ENCODE measurements at regions not wholly inside any gene's neighbourhood (a gene's known extent, or its start where the extent isn't known, plus 50 kb on each side); places are given as distances from the start of the nearest gene placed in this dataset.

DNA sequence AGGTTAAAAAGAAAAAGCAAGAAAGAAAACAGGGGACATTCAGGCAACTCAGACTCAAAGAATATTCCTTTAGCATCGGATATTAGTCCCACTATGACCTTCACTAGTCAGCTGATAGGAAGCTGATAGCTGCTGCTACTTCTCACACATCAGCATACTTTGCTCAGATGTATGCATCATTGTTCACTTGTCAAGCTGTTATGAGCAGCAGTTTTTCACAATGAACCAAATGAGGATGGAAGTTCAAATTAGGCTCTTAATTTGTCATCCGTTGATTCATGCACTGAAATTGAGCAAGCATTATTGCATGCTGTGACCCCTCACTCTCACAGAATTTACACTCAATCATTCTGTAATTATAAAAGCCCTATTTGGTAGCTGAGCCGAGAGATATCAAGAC, 257.7 kb downstream of the SNX13 start:
- H3K4me3 ChIP-seq (ENCODE audit: low read depth in 1 of 2, low read length in 1 of 2): no peak overlapping the region
- no peaks in the 10 kb centered on the region for H3K4me1 ChIP-seq (ENCODE audit: control insufficient read depth in 1 of 2, insufficient read depth in 1 of 2, low read depth in 1 of 2, low read length in 1 of 2)
- H3K9me3 ChIP-seq: no peaks in the 10 kb centered on the region
- H3K27ac ChIP-seq: no peak overlapping the region
- TF ChIP-seq CTCF (IDR thresholded peaks at IDR 0.05): no peak
- H3K27me3 ChIP-seq: no peaks in the 10 kb centered on the region
- H3K36me3 ChIP-seq: no peaks in the 10 kb centered on the region

DNA sequence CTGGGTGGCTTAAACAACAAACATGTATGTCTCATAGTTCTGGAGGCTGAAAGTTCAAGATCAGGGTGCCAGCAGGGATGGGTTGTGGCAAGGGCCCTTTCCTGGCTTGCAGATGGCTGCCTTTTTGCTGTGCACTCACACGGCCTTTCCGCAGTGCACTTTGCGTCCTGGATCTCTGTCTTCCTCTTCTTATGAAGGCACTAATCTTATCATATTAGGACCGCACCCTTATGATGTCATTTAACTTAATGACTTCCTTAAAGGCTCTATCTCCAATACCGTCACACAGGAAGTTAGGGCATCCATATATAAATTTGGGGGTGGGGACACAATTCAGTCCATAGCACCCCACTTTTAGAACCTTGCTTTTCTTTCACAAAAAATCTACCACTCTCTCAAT, 255.2 kb downstream of the SNX13 start:
- Histone ChIP-seq H3K36me3 (no peaks in the 10 kb centered on the region), H3K27ac (no peak overlapping the region)

GRCh38 chr7:17687361-17687760, 252.9 kb downstream of the SNX13 start:
- no peaks in the 10 kb centered on the region for H3K9me3 ChIP-seq
- no peaks in the 10 kb centered on the region for H3K27me3 ChIP-seq
- no peak for TF ChIP-seq CTCF (IDR thresholded peaks at IDR 0.05)
- no peak overlapping the region for H3K27ac ChIP-seq
- no peak overlapping the region for H3K4me3 ChIP-seq (ENCODE audit: low read depth in 1 of 2, low read length in 1 of 2)
- H3K4me1 ChIP-seq (ENCODE audit: control insufficient read depth in 1 of 2, insufficient read depth in 1 of 2, low read depth in 1 of 2, low read length in 1 of 2): no peaks in the 10 kb centered on the region
- no peaks in the 10 kb centered on the region for H3K36me3 ChIP-seq

More for the DNA sequence above, 255.2 kb downstream of the SNX13 start:
- Histone ChIP-seq H3K4me1 (ENCODE audit: control insufficient read depth in 1 of 2, insufficient read depth in 1 of 2, low read depth in 1 of 2, low read length in 1 of 2) (no peaks in the 10 kb centered on the region), H3K4me3 (ENCODE audit: low read depth in 1 of 2, low read length in 1 of 2) (no peak overlapping the region), H3K9me3 (no peaks in the 10 kb centered on the region), H3K27me3 (no peaks in the 10 kb centered on the region)
- TF ChIP-seq CTCF (IDR thresholded peaks at IDR 0.05): no peak

GRCh38 chr7:17689361-17689902, 250.9 kb downstream of the SNX13 start:
- H3K9me3 ChIP-seq: no peaks in the 10 kb centered on the region
- no peak overlapping the region for H3K27ac ChIP-seq
- no peak for TF ChIP-seq CTCF (IDR thresholded peaks at IDR 0.05)
- no peaks in the 10 kb centered on the region for H3K27me3 ChIP-seq
- no peaks in the 10 kb centered on the region for H3K4me1 ChIP-seq (ENCODE audit: control insufficient read depth in 1 of 2, insufficient read depth in 1 of 2, low read depth in 1 of 2, low read length in 1 of 2)
- H3K4me3 ChIP-seq (ENCODE audit: low read depth in 1 of 2, low read length in 1 of 2): no peak overlapping the region
- H3K36me3 ChIP-seq: no peaks in the 10 kb centered on the region

- no peak for TF ChIP-seq CTCF (IDR thresholded peaks at IDR 0.05)
- Histone ChIP-seq H3K27me3 (no peaks in the 10 kb centered on the region), H3K36me3 (no peaks in the 10 kb centered on the region), H3K27ac (no peak overlapping the region), H3K9me3 (no peaks in the 10 kb centered on the region), H3K4me1 (ENCODE audit: control insufficient read depth in 1 of 2, insufficient read depth in 1 of 2, low read depth in 1 of 2, low read length in 1 of 2) (no peaks in the 10 kb centered on the region), H3K4me3 (ENCODE audit: low read depth in 1 of 2, low read length in 1 of 2) (no peak overlapping the region)
Observed at GRCh38 chr7:17690030-17690429, 250.3 kb downstream of the SNX13 start.

GRCh38 chr7:17696422-17696821, 243.9 kb downstream of the SNX13 start:
- no peaks in the 10 kb centered on the region for H3K4me1 ChIP-seq (ENCODE audit: control insufficient read depth in 1 of 2, insufficient read depth in 1 of 2, low read depth in 1 of 2, low read length in 1 of 2)
- H3K4me3 ChIP-seq (ENCODE audit: low read depth in 1 of 2, low read length in 1 of 2): no peak overlapping the region
- no peaks in the 10 kb centered on the region for H3K36me3 ChIP-seq
- TF ChIP-seq CTCF (IDR thresholded peaks at IDR 0.05): no peak
- no peaks in the 10 kb centered on the region for H3K27me3 ChIP-seq
- H3K9me3 ChIP-seq: peaks cover 9% of the 10 kb centered on the region
- no peak overlapping the region for H3K27ac ChIP-seq
